ENCODE measurements at regions not wholly inside any gene's neighbourhood (a gene's known extent, or its start where the extent isn't known, plus 50 kb on each side); places are given as distances from the start of the nearest gene placed in this dataset.

- DNase-seq = no peak
Observed at GRCh38 chr10:47237316-47238260, 62.4 kb upstream of the GDF10 start.

GRCh38 chr10:47238331-47239095 lies 61.5 kb upstream of the GDF10 start:
- DNase-seq = no peak

- DNase-seq = no peak
Observed at GRCh38 chr10:47239211-47239610, 60.8 kb upstream of the GDF10 start.

GRCh38 chr10:47240173-47240572 lies 59.8 kb upstream of the GDF10 start:
- no peak for DNase-seq

GRCh38 chr10:47241256-47241655 lies 58.7 kb upstream of the GDF10 start:
- no peak for DNase-seq

GRCh38 chr10:47241946-47242867 lies 57.8 kb upstream of the GDF10 start:
- DNase-seq = no peak

- no peak for DNase-seq
Observed at GRCh38 chr10:47243356-47243755, 56.6 kb upstream of the GDF10 start.

GRCh38 chr10:47243791-47244190 lies 56.2 kb upstream of the GDF10 start:
- no peak for DNase-seq

GRCh38 chr10:47244560-47245500 lies 55.2 kb upstream of the GDF10 start:
- no peak for DNase-seq

- DNase-seq = no peak
Observed at GRCh38 chr10:47245731-47246350, 54.2 kb upstream of the GDF10 start.

- no peak for DNase-seq
Observed at GRCh38 chr10:47246406-47247147, 53.4 kb upstream of the GDF10 start.

- no peak for DNase-seq
Observed at GRCh38 chr10:47247148-47248059, 52.6 kb upstream of the GDF10 start.

- DNase-seq = no peak
Observed at GRCh38 chr10:47248386-47249090, 51.5 kb upstream of the GDF10 start.

- DNase-seq = no peak
Observed at GRCh38 chr10:47249881-47250280, 50.1 kb upstream of the GDF10 start.

All from RPMI8226 (cell line).